ENCODE measurements at regions not wholly inside any gene's neighbourhood (a gene's known extent, or its start where the extent isn't known, plus 50 kb on each side); places are given as distances from the start of the nearest gene placed in this dataset.

GRCh38 chr15:93278783-93279182 lies 189.8 kb upstream of the RGMA start:
- no peak for TF ChIP-seq REST (IDR thresholded peaks at IDR 0.05; ENCODE audit: insufficient replicate concordance, low read depth)
- no peak for TF ChIP-seq CTCF (IDR thresholded peaks at IDR 0.05; ENCODE audit: insufficient read depth, low read length)
- no peak for TF ChIP-seq GABPA (IDR thresholded peaks at IDR 0.05; ENCODE audit: low read depth)

Data from HL-60 (cell line).